B cell (primary cell): ENCODE measurements at regions not wholly inside any gene's neighbourhood (a gene's known extent, or its start where the extent isn't known, plus 50 kb on each side); places are given as distances from the start of the nearest gene placed in this dataset.

Source experiments
- ATAC-seq: fragments of 200-7000 bp; cut with Tn5 transposase; one replicate; pipeline ENCODE4 v1.10.0; 2021; ENCODE audit warnings: low read depth, mild to moderate bottlenecking, moderate number of reproducible peaks, moderate library complexity
- CTCF ChIA-PET: fragments of 350-600 bp; sonication (Branson Sonifier 250); formaldehyde crosslinking; loops from one replicate; lab custom pipeline; 2021; ENCODE audit warnings: antibody characterized with exemption, inconsistent platforms; lab: Charles Lee
- POLR2A ChIA-PET: fragments of 350-600 bp; sonication (Branson Sonifier 250); formaldehyde crosslinking; loops from one replicate; lab custom pipeline; 2021; ENCODE audit warnings: antibody characterized with exemption; lab: Charles Lee
- DNase-seq: peaks from one replicate; pipeline ENCODE4 v3.0.0; 2013
- H2AFZ ChIP-seq: 2 replicates; pipeline ENCODE4 v1.6.1; 2012; ENCODE audit warnings: mild to moderate bottlenecking, low read depth, low read length; ENCODE audit not compliant: insufficient read depth, poor library complexity, severe bottlenecking
- H3K27ac ChIP-seq, 2 donors: 1 replicate in 1 of 2; 2 replicates in 1 of 2; pipeline ENCODE4 v1.5.1; 2012 to 2013; ENCODE audit warnings: low read length in 2 of 2, mild to moderate bottlenecking in 2 of 2, moderate library complexity in 1 of 2
- H3K27me3 ChIP-seq, 4 experiments: fragments of 200-600 bp in 1 of 4; sonication (generic) in 1 of 4; replicated peaks in 1 of 4; 1 replicate in 2 of 4; 2 replicates in 2 of 4; pipeline versions ENCODE4 v1.6.1 to v1.7.0; 2013 to 2016; ENCODE audit warnings: low read length in 3 of 4, mild to moderate bottlenecking in 2 of 4, mixed read lengths in 1 of 4, moderate library complexity in 1 of 4; ENCODE audit not compliant: insufficient read depth in 4 of 4, control insufficient read depth in 3 of 4; ENCODE audit errors: control extremely low read depth in 1 of 4
- H3K36me3 ChIP-seq, 2 experiments: replicated peaks in 1 of 2; 1 replicate in 1 of 2; 2 replicates in 1 of 2; pipeline versions ENCODE4 v1.6.1 to v1.7.1; 2013; ENCODE audit warnings: low read length in 1 of 2; ENCODE audit not compliant: insufficient read depth in 2 of 2, control insufficient read depth in 1 of 2; ENCODE audit errors: control extremely low read depth in 1 of 2, extremely low read depth in 1 of 2
- H3K4me1 ChIP-seq, 2 donors: fragments of 200-600 bp in 1 of 2; sonication (generic) in 1 of 2; 1 replicate in 1 of 2; 2 replicates in 1 of 2; pipeline versions ENCODE4 v1.5.1 to v1.6.1; 2013 to 2017; ENCODE audit warnings: low read length in 2 of 2; ENCODE audit not compliant: control insufficient read depth in 2 of 2, insufficient read depth in 2 of 2
- H3K4me2 ChIP-seq: replicated peaks from 2 replicates; pipeline ENCODE3; 2012; ENCODE audit warnings: mild to moderate bottlenecking, low read depth, low read length; ENCODE audit not compliant: poor library complexity, severe bottlenecking
- H3K4me3 ChIP-seq, 5 experiments: fragments of 200-600 bp in 1 of 5; sonication (generic) in 1 of 5; 1 replicate in 3 of 5; 2 replicates in 2 of 5; pipeline versions ENCODE4 v1.5.1 to v1.7.0; 2011 to 2016; ENCODE audit warnings: low read length in 4 of 5, mild to moderate bottlenecking in 4 of 5, low read depth in 2 of 5, control low read depth in 1 of 5, moderate library complexity in 1 of 5; ENCODE audit not compliant: insufficient read depth in 1 of 5; ENCODE audit errors: control extremely low read depth in 1 of 5, extremely low read depth in 1 of 5
- H3K79me2 ChIP-seq: fragments of 200-600 bp; sonication (generic); one replicate; pipeline ENCODE4 v1.6.0; 2016; ENCODE audit warnings: low read length; ENCODE audit not compliant: control insufficient read depth, insufficient read depth
- H3K9ac ChIP-seq: fragments of 200-600 bp; sonication (generic); 2 replicates; pipeline ENCODE4 v1.6.1; 2017; ENCODE audit warnings: mild to moderate bottlenecking, low read length, moderate library complexity
- H3K9me3 ChIP-seq, 3 donors: one replicate each; pipeline versions ENCODE4 v1.6.1 to v1.7.1; 2013; ENCODE audit warnings: low read length in 2 of 3; ENCODE audit not compliant: control insufficient read depth in 2 of 3, insufficient read depth in 1 of 3; ENCODE audit errors: control extremely low read depth in 1 of 3
- H4K20me1 ChIP-seq: 2 replicates; pipeline ENCODE4 v1.6.0; 2012; ENCODE audit warnings: mild to moderate bottlenecking, low read length; ENCODE audit not compliant: insufficient read depth, control insufficient read depth, poor library complexity, severe bottlenecking
- H3K27ac Mint-ChIP-seq: one replicate; pipeline ENCODE4 v1.8.0; 2021; ENCODE audit warnings: mixed read lengths
- H3K27me3 Mint-ChIP-seq: one replicate; pipeline ENCODE4 v1.8.0; 2021; ENCODE audit warnings: mixed read lengths
- H3K4me1 Mint-ChIP-seq: one replicate; pipeline ENCODE4 v1.8.0; 2021; ENCODE audit warnings: mixed read lengths
- H3K4me3 Mint-ChIP-seq: one replicate; pipeline ENCODE4 v1.8.0; 2021; ENCODE audit warnings: mixed read lengths
- H3K9me3 Mint-ChIP-seq: one replicate; pipeline ENCODE4 v1.8.0; 2022; ENCODE audit warnings: mixed read lengths; ENCODE audit not compliant: insufficient read depth
- CTCF ChIP-seq: fragments of 200-600 bp; IDR thresholded peaks from one replicate; pipeline ENCODE4 v1.8.0; 2022; ENCODE audit warnings: antibody characterized with exemption, mild to moderate bottlenecking
- EZH2 ChIP-seq: IDR thresholded peaks from 2 replicates; pipeline ENCODE4 v1.6.1; 2012; ENCODE audit warnings: borderline replicate concordance, low read depth, mild to moderate bottlenecking, moderate library complexity, low read length; ENCODE audit not compliant: insufficient read depth, poor library complexity, severe bottlenecking
- WGBS: methylation state at CpG from one replicate; pipeline ENCODE4 v1.1.5; 2013; ENCODE audit warnings: missing lambda C conversion rate; ENCODE audit not compliant: insufficient coverage; 5-methylcytosine and 5-hydroxymethylcytosine counted together
- intact Hi-C: fragments of 100-400 bp; cut with micrococcal nuclease; formaldehyde crosslinking; loops from one replicate; pipeline ENCODE4 v1.10.0; 2022

DNA sequence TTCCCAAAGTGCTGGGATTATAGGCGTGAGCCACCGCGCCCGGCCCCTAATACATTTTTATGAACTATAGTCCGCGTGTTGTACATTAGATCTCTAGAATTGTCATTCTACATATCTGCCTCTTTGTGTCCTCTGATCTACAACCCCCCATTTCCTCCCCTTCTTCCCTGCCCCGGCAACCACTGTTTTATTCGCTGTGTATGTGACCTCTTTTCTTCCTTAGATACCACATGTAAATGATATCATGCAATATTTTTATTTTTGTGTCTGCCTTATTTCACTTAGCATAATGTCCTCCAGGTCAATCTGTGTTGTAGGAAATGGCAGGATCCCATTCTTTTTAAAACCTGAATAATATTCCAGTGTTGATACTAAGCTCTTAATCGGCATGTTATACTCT is 99.5 kb upstream of the NRIP1 start:
- Histone ChIP-seq H3K4me3 (no peak overlapping the region), H3K4me1 (peaks cover 14 to 15% of the 10 kb centered on the region in 2 donors), H2AFZ (no peak overlapping the region), H3K9me3 (no peaks in the 10 kb centered on the region), H3K27ac (no peak overlapping the region), H3K79me2 (no peaks in the 10 kb centered on the region), H3K27me3 (peaks cover 0 to 3% (median 0%) of the 10 kb centered on the region in 4 experiments), H3K4me2 (no peak overlapping the region), H4K20me1 (no peaks in the 10 kb centered on the region), H3K36me3 (no peaks in the 10 kb centered on the region), H3K9ac (no peak overlapping the region)
- CTCF ChIA-PET = no interaction called here
- POLR2A ChIA-PET = no interaction called here
- H3K4me1 Mint-ChIP-seq = peaks cover 18% of the 10 kb centered on the region
- no peak overlapping the region for H3K27ac Mint-ChIP-seq
- no peaks in the 10 kb centered on the region for H3K9me3 Mint-ChIP-seq
- H3K4me3 Mint-ChIP-seq = no peak overlapping the region
- whole genome bisulfite sequencing = 98% methylated on average over 6 of the region's 9 CpGs
- DNase-seq = no peak
- no peak for TF ChIP-seq CTCF
- no peak for TF ChIP-seq EZH2
- intact Hi-C loops = no loop called here
- peaks cover 15% of the 10 kb centered on the region for H3K27me3 Mint-ChIP-seq
- no peak for ATAC-seq

GRCh38 chr21:15164678-15165303 is 100.0 kb upstream of the NRIP1 start:
- DNase-seq = no peak
- H3K4me2 ChIP-seq = no peak overlapping the region
- no peak for TF ChIP-seq CTCF
- TF ChIP-seq EZH2 = no peak
- Mint-ChIP-seq H3K27me3 (peaks cover 15% of the 10 kb centered on the region), H3K9me3 (no peaks in the 10 kb centered on the region), H3K27ac (no peak overlapping the region), H3K4me1 (peaks cover 13% of the 10 kb centered on the region), H3K4me3 (no peak overlapping the region)
- no peaks in the 10 kb centered on the region for H4K20me1 ChIP-seq
- no peak overlapping the region for H3K9ac ChIP-seq
- no peak overlapping the region for H3K4me3 ChIP-seq
- peaks cover 10 to 11% of the 10 kb centered on the region in 2 donors for H3K4me1 ChIP-seq
- no peak for ATAC-seq
- WGBS = no CpG with 5 or more reads among the region's 2 CpGs
- CTCF ChIA-PET = no interaction called here
- no peaks in the 10 kb centered on the region for H3K36me3 ChIP-seq
- H3K9me3 ChIP-seq = no peaks in the 10 kb centered on the region
- intact Hi-C loops = no loop called here
- H2AFZ ChIP-seq = no peak overlapping the region
- POLR2A ChIA-PET = no interaction called here
- H3K27ac ChIP-seq = no peak overlapping the region
- H3K79me2 ChIP-seq = no peaks in the 10 kb centered on the region
- H3K27me3 ChIP-seq = peaks cover 0 to 3% (median 0%) of the 10 kb centered on the region in 4 experiments
